ENCODE measurements at regions not wholly inside any gene's neighbourhood (a gene's known extent, or its start where the extent isn't known, plus 50 kb on each side); places are given as distances from the start of the nearest gene placed in this dataset.

- TF ChIP-seq EZH2phosphoT487 (IDR thresholded peaks at IDR 0.05; ENCODE audit: borderline replicate concordance, low read length) (no peak), CTCF (IDR thresholded peaks at IDR 0.05; ENCODE audit: low read depth, low read length, poor library complexity, severe bottlenecking) (no peak)
These were observed 54.6 kb upstream of the ARHGAP5 start for GRCh38 chr14:32022525-32022924.

Measured in DOHH2 (cell line).